ENCODE measurements at regions not wholly inside any gene's neighbourhood (a gene's known extent, or its start where the extent isn't known, plus 50 kb on each side); places are given as distances from the start of the nearest gene placed in this dataset.

- DNase-seq: no peak
- Mint-ChIP-seq H3K4me3 (no peak overlapping the region), H3K36me3 (ENCODE audit: low read depth) (no peaks in the 10 kb centered on the region), H3K4me1 (no peaks in the 10 kb centered on the region), H3K9me3 (peaks cover 91% of the 10 kb centered on the region), H3K27ac (no peak overlapping the region), H3K27me3 (ENCODE audit: low read depth, poor library complexity) (peaks cover 2% of the 10 kb centered on the region)
- no peak for TF ChIP-seq CTCF (IDR thresholded peaks at IDR 0.05)
Observed at GRCh38 chr19:23855676-23856075, 59.0 kb upstream of the ZNF726 start.

- no peaks in the 10 kb centered on the region for H3K4me1 Mint-ChIP-seq
- H3K27me3 Mint-ChIP-seq (ENCODE audit: low read depth, poor library complexity): peaks cover 2% of the 10 kb centered on the region
- no peak overlapping the region for H3K27ac Mint-ChIP-seq
- peaks cover 27% of the 10 kb centered on the region for H3K36me3 Mint-ChIP-seq (ENCODE audit: low read depth)
- TF ChIP-seq CTCF (IDR thresholded peaks at IDR 0.05): no peak
- H3K9me3 Mint-ChIP-seq: peaks cover 99% of the 10 kb centered on the region
- DNase-seq: no peak
- H3K4me3 Mint-ChIP-seq: no peak overlapping the region
Observed at GRCh38 chr19:23851966-23852365, 62.7 kb upstream of the ZNF726 start.

GRCh38 chr19:23832717-23833327 lies 74.1 kb upstream of the ZNF681 start:
- Mint-ChIP-seq H3K27ac (no peak overlapping the region), H3K36me3 (ENCODE audit: low read depth) (peaks cover 64% of the 10 kb centered on the region)

GRCh38 chr19:23823952-23824389 lies 65.3 kb upstream of the ZNF681 start:
- Mint-ChIP-seq H3K27me3 (ENCODE audit: low read depth, poor library complexity) (no peaks in the 10 kb centered on the region), H3K4me1 (no peaks in the 10 kb centered on the region), H3K36me3 (ENCODE audit: low read depth) (peaks cover 84% of the 10 kb centered on the region), H3K27ac (no peak overlapping the region), H3K4me3 (no peak overlapping the region), H3K9me3 (peaks cover 93% of the 10 kb centered on the region)
- DNase-seq: no peak
- TF ChIP-seq CTCF (IDR thresholded peaks at IDR 0.05): no peak

More at GRCh38 chr19:23832717-23833327, 74.1 kb upstream of the ZNF681 start:
- TF ChIP-seq CTCF (IDR thresholded peaks at IDR 0.05): no peak
- H3K27me3 Mint-ChIP-seq (ENCODE audit: low read depth, poor library complexity): no peaks in the 10 kb centered on the region
- H3K9me3 Mint-ChIP-seq: peaks cover 92% of the 10 kb centered on the region
- H3K4me3 Mint-ChIP-seq: no peak overlapping the region
- DNase-seq: no peak
- H3K4me1 Mint-ChIP-seq: no peaks in the 10 kb centered on the region

GRCh38 chr19:23822735-23823134 lies 64.0 kb upstream of the ZNF681 start:
- Mint-ChIP-seq H3K27me3 (ENCODE audit: low read depth, poor library complexity) (no peaks in the 10 kb centered on the region), H3K4me3 (no peak overlapping the region), H3K4me1 (no peaks in the 10 kb centered on the region), H3K9me3 (peaks cover 95% of the 10 kb centered on the region), H3K27ac (no peak overlapping the region), H3K36me3 (ENCODE audit: low read depth) (peaks cover 85% of the 10 kb centered on the region)
- DNase-seq: no peak
- TF ChIP-seq CTCF (IDR thresholded peaks at IDR 0.05): no peak

- Mint-ChIP-seq H3K4me3 (no peak overlapping the region), H3K27ac (no peak overlapping the region), H3K4me1 (no peaks in the 10 kb centered on the region), H3K9me3 (peaks cover 83% of the 10 kb centered on the region), H3K36me3 (ENCODE audit: low read depth) (peaks cover 84% of the 10 kb centered on the region), H3K27me3 (ENCODE audit: low read depth, poor library complexity) (no peaks in the 10 kb centered on the region)
- no peak for TF ChIP-seq CTCF (IDR thresholded peaks at IDR 0.05)
- no peak for DNase-seq
Observed at GRCh38 chr19:23817519-23817918, 58.8 kb upstream of the ZNF681 start.

Measured in nephron progenitor cell (in vitro differentiated cells).